GM10266 (cell line): ENCODE measurements at regions not wholly inside any gene's neighbourhood (a gene's known extent, or its start where the extent isn't known, plus 50 kb on each side); places are given as distances from the start of the nearest gene placed in this dataset.

Experiments used
- DNase-seq: peaks from one replicate; pipeline ENCODE4 v3.0.0; 2012; ENCODE audit errors: extremely low spot score
- CTCF ChIP-seq: IDR thresholded peaks from 2 replicates; pipeline ENCODE4 v1.5.1; 2012; ENCODE audit warnings: mild to moderate bottlenecking, low read depth; ENCODE audit not compliant: control insufficient read depth, insufficient read depth; ENCODE audit errors: missing control alignments

- TF ChIP-seq CTCF, result no peak
- DNase-seq, result no peak
Observed at GRCh38 chr3:106371221-106371970, 502.6 kb upstream of the CBLB start.

- DNase-seq, result no peak
- no peak for TF ChIP-seq CTCF
Observed at GRCh38 chr3:106371971-106372805, 503.4 kb upstream of the CBLB start.

GRCh38 chr3:106372806-106373190 is 504.0 kb upstream of the CBLB start:
- no peak for TF ChIP-seq CTCF
- no peak for DNase-seq

GRCh38 chr3:106376016-106376570 is 507.3 kb upstream of the CBLB start:
- no peak for TF ChIP-seq CTCF
- no peak for DNase-seq

GRCh38 chr3:106379251-106379750 is 510.5 kb upstream of the CBLB start:
- TF ChIP-seq CTCF, result no peak
- no peak for DNase-seq

- DNase-seq, result no peak
- TF ChIP-seq CTCF, result no peak
Observed at GRCh38 chr3:106380232-106380631, 511.4 kb upstream of the CBLB start.
